GM12878 (cell line): ENCODE measurements at regions not wholly inside any gene's neighbourhood (a gene's known extent, or its start where the extent isn't known, plus 50 kb on each side); places are given as distances from the start of the nearest gene placed in this dataset.

Experiments used
- SIN3A ChIP-seq: IDR thresholded peaks from 2 replicates; pipeline ENCODE4 v1.6.1; 2012; ENCODE audit warnings: low read depth, low read length, improper control_type of control experiment
- TARDBP ChIP-seq: IDR thresholded peaks from 2 replicates; pipeline ENCODE4 v1.6.1; 2016; ENCODE audit warnings: borderline replicate concordance
- YBX1 ChIP-seq: fragments of 450-650 bp; IDR thresholded peaks from 2 replicates; pipeline ENCODE4 v1.6.1; 2016; ENCODE audit warnings: antibody characterized with exemption
- YY1 ChIP-seq: IDR thresholded peaks from 2 replicates; pipeline ENCODE4 v1.6.1; 2011; ENCODE audit warnings: low read depth, mild to moderate bottlenecking, low read length
- TF ChIP-seq, protein P1 (sequence below), 3 experiments: IDR thresholded peaks in 2 of 3; conservative IDR thresholded peaks in 1 of 3; 2 replicates each; pipeline ENCODE4 v1.5.1; 2011; ENCODE audit warnings: low read depth in 3 of 3, low read length in 3 of 3, mild to moderate bottlenecking in 3 of 3, control low read depth in 2 of 3, moderate library complexity in 2 of 3, inconsistent platforms in 1 of 3, mixed read lengths in 1 of 3; ENCODE audit not compliant: control insufficient read depth in 2 of 3, insufficient read depth in 1 of 3; ENCODE audit errors: extremely low read depth in 1 of 3
- TF ChIP-seq, protein P2 (sequence below): IDR thresholded peaks from 2 replicates; pipeline ENCODE4 v1.6.1; 2011; ENCODE audit warnings: low read depth, low read length, improper control_type of control experiment, borderline replicate concordance

DNA sequence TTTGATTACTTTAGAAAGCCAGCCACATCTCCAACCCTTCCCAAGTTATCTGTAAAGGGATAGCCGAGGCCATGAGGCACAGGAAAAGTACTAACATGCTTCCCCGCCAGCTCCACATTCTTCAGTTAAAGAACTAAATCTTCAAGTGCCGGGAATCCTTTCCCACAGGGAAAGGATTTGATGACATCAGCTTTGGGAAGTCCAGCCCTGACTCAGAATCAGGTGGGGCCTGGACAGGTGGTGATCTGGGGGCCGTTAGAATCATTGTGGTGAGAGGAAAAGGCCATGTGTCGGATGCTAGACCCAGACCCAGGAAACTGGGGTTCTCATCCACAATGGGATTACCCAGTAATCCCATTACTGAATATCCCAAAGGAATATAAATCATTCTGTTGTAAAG, 580.0 kb downstream of the QKI start:
- no peak for TF ChIP-seq SIN3A
- no peak for TF ChIP-seq YY1
- TF ChIP-seq TARDBP, result no peak
- TF ChIP-seq, protein P1, sequence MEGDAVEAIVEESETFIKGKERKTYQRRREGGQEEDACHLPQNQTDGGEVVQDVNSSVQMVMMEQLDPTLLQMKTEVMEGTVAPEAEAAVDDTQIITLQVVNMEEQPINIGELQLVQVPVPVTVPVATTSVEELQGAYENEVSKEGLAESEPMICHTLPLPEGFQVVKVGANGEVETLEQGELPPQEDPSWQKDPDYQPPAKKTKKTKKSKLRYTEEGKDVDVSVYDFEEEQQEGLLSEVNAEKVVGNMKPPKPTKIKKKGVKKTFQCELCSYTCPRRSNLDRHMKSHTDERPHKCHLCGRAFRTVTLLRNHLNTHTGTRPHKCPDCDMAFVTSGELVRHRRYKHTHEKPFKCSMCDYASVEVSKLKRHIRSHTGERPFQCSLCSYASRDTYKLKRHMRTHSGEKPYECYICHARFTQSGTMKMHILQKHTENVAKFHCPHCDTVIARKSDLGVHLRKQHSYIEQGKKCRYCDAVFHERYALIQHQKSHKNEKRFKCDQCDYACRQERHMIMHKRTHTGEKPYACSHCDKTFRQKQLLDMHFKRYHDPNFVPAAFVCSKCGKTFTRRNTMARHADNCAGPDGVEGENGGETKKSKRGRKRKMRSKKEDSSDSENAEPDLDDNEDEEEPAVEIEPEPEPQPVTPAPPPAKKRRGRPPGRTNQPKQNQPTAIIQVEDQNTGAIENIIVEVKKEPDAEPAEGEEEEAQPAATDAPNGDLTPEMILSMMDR (IDR thresholded peaks at IDR 0.05 in 2 of 3, conservative IDR thresholded peaks at IDR 0.05 in 1 of 3; ENCODE audit: control insufficient read depth in 2 of 3, extremely low read depth in 1 of 3, insufficient read depth in 1 of 3, low read depth in 3 of 3, low read length in 3 of 3), result no peak
- TF ChIP-seq, protein P2, sequence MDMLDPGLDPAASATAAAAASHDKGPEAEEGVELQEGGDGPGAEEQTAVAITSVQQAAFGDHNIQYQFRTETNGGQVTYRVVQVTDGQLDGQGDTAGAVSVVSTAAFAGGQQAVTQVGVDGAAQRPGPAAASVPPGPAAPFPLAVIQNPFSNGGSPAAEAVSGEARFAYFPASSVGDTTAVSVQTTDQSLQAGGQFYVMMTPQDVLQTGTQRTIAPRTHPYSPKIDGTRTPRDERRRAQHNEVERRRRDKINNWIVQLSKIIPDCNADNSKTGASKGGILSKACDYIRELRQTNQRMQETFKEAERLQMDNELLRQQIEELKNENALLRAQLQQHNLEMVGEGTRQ, result no peak
- TF ChIP-seq YBX1, result no peak
